ENCODE measurements at regions not wholly inside any gene's neighbourhood (a gene's known extent, or its start where the extent isn't known, plus 50 kb on each side); places are given as distances from the start of the nearest gene placed in this dataset.

DNA sequence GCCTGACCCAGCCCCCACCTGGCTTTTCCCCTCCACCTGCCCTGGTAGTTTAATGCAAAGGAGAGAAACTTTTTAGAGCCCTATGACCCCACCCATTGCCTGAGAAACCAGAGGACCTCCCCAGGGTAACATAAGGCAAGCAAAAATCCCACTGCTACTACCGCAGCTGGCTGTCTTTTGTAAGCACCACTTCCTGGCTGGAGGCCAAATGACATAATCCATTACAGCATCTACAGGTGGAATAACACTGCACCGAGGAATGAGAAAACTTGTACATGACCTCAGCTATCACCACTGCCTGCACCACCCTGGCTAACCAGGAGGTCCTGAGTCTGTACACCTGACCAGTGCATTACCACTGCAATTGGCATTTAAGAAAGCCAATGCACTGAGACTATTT, 149.6 kb upstream of the GALNT5 start:
- no peak for TF ChIP-seq ZNF331 (CRISPR knock-in tag; IDR thresholded peaks at IDR 0.05; ENCODE audit: low read depth)
- no peak for TF ChIP-seq CREB1 (CRISPR knock-in tag; IDR thresholded peaks at IDR 0.05; ENCODE audit: low read depth)
- TF ChIP-seq, protein P1, sequence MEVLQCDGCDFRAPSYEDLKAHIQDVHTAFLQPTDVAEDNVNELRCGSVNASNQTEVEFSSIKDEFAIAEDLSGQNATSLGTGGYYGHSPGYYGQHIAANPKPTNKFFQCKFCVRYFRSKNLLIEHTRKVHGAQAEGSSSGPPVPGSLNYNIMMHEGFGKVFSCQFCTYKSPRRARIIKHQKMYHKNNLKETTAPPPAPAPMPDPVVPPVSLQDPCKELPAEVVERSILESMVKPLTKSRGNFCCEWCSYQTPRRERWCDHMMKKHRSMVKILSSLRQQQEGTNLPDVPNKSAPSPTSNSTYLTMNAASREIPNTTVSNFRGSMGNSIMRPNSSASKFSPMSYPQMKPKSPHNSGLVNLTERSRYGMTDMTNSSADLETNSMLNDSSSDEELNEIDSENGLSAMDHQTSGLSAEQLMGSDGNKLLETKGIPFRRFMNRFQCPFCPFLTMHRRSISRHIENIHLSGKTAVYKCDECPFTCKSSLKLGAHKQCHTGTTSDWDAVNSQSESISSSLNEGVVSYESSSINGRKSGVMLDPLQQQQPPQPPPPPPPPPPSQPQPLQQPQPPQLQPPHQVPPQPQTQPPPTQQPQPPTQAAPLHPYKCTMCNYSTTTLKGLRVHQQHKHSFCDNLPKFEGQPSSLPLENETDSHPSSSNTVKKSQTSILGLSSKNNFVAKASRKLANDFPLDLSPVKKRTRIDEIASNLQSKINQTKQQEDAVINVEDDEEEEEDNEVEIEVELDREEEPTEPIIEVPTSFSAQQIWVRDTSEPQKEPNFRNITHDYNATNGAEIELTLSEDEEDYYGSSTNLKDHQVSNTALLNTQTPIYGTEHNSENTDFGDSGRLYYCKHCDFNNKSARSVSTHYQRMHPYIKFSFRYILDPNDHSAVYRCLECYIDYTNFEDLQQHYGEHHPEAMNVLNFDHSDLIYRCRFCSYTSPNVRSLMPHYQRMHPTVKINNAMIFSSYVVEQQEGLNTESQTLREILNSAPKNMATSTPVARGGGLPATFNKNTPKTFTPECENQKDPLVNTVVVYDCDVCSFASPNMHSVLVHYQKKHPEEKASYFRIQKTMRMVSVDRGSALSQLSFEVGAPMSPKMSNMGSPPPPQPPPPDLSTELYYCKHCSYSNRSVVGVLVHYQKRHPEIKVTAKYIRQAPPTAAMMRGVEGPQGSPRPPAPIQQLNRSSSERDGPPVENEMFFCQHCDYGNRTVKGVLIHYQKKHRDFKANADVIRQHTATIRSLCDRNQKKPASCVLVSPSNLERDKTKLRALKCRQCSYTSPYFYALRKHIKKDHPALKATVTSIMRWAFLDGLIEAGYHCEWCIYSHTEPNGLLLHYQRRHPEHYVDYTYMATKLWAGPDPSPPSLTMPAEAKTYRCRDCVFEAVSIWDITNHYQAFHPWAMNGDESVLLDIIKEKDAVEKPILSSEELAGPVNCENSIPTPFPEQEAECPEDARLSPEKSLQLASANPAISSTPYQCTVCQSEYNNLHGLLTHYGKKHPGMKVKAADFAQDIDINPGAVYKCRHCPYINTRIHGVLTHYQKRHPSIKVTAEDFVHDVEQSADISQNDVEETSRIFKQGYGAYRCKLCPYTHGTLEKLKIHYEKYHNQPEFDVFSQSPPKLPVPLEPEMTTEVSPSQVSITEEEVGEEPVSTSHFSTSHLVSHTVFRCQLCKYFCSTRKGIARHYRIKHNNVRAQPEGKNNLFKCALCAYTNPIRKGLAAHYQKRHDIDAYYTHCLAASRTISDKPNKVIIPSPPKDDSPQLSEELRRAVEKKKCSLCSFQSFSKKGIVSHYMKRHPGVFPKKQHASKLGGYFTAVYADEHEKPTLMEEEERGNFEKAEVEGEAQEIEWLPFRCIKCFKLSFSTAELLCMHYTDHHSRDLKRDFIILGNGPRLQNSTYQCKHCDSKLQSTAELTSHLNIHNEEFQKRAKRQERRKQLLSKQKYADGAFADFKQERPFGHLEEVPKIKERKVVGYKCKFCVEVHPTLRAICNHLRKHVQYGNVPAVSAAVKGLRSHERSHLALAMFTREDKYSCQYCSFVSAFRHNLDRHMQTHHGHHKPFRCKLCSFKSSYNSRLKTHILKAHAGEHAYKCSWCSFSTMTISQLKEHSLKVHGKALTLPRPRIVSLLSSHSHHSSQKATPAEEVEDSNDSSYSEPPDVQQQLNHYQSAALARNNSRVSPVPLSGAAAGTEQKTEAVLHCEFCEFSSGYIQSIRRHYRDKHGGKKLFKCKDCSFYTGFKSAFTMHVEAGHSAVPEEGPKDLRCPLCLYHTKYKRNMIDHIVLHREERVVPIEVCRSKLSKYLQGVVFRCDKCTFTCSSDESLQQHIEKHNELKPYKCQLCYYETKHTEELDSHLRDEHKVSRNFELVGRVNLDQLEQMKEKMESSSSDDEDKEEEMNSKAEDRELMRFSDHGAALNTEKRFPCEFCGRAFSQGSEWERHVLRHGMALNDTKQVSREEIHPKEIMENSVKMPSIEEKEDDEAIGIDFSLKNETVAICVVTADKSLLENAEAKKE (CRISPR knock-in tag; IDR thresholded peaks at IDR 0.05): no peak
- TF ChIP-seq ZNF114 (CRISPR knock-in tag; IDR thresholded peaks at IDR 0.05): no peak
- TF ChIP-seq, protein P2, sequence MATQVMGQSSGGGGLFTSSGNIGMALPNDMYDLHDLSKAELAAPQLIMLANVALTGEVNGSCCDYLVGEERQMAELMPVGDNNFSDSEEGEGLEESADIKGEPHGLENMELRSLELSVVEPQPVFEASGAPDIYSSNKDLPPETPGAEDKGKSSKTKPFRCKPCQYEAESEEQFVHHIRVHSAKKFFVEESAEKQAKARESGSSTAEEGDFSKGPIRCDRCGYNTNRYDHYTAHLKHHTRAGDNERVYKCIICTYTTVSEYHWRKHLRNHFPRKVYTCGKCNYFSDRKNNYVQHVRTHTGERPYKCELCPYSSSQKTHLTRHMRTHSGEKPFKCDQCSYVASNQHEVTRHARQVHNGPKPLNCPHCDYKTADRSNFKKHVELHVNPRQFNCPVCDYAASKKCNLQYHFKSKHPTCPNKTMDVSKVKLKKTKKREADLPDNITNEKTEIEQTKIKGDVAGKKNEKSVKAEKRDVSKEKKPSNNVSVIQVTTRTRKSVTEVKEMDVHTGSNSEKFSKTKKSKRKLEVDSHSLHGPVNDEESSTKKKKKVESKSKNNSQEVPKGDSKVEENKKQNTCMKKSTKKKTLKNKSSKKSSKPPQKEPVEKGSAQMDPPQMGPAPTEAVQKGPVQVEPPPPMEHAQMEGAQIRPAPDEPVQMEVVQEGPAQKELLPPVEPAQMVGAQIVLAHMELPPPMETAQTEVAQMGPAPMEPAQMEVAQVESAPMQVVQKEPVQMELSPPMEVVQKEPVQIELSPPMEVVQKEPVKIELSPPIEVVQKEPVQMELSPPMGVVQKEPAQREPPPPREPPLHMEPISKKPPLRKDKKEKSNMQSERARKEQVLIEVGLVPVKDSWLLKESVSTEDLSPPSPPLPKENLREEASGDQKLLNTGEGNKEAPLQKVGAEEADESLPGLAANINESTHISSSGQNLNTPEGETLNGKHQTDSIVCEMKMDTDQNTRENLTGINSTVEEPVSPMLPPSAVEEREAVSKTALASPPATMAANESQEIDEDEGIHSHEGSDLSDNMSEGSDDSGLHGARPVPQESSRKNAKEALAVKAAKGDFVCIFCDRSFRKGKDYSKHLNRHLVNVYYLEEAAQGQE (IDR thresholded peaks at IDR 0.05; ENCODE audit: unreplicated experiment): no peak
- TF ChIP-seq, protein P3, sequence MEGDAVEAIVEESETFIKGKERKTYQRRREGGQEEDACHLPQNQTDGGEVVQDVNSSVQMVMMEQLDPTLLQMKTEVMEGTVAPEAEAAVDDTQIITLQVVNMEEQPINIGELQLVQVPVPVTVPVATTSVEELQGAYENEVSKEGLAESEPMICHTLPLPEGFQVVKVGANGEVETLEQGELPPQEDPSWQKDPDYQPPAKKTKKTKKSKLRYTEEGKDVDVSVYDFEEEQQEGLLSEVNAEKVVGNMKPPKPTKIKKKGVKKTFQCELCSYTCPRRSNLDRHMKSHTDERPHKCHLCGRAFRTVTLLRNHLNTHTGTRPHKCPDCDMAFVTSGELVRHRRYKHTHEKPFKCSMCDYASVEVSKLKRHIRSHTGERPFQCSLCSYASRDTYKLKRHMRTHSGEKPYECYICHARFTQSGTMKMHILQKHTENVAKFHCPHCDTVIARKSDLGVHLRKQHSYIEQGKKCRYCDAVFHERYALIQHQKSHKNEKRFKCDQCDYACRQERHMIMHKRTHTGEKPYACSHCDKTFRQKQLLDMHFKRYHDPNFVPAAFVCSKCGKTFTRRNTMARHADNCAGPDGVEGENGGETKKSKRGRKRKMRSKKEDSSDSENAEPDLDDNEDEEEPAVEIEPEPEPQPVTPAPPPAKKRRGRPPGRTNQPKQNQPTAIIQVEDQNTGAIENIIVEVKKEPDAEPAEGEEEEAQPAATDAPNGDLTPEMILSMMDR (conservative IDR thresholded peaks at IDR 0.05; ENCODE audit: low read depth in 2 of 2): no peak
- TF ChIP-seq, protein P4, sequence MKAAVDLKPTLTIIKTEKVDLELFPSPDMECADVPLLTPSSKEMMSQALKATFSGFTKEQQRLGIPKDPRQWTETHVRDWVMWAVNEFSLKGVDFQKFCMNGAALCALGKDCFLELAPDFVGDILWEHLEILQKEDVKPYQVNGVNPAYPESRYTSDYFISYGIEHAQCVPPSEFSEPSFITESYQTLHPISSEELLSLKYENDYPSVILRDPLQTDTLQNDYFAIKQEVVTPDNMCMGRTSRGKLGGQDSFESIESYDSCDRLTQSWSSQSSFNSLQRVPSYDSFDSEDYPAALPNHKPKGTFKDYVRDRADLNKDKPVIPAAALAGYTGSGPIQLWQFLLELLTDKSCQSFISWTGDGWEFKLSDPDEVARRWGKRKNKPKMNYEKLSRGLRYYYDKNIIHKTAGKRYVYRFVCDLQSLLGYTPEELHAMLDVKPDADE (IDR thresholded peaks at IDR 0.05): no peak
- TF ChIP-seq NANOG (IDR thresholded peaks at IDR 0.05; ENCODE audit: borderline replicate concordance): no peak
- no peak for TF ChIP-seq JUNB (IDR thresholded peaks at IDR 0.05; ENCODE audit: unreplicated experiment)
- no peak for TF ChIP-seq EZH2 (IDR thresholded peaks at IDR 0.05; ENCODE audit: low read depth, unreplicated experiment)
- no peak for TF ChIP-seq STAT1 (IDR thresholded peaks at IDR 0.05; ENCODE audit: unreplicated experiment)
- no peak for TF ChIP-seq EZH2phosphoT487 (IDR thresholded peaks at IDR 0.05; ENCODE audit: unreplicated experiment)
- no peak for TF ChIP-seq POLR2AphosphoS5 (IDR thresholded peaks at IDR 0.05; ENCODE audit: low read depth)
- Mint-ChIP-seq H3K27ac (no peak overlapping the region), H3K9me3 (peaks cover 3% of the 10 kb centered on the region; the same call in 1 of the 3 replicates), H3K27me3 (ENCODE audit: insufficient read depth, low read depth, poor library complexity) (no peaks in the 10 kb centered on the region), H3K4me3 (no peak overlapping the region), H3K4me1 (no peaks in the 10 kb centered on the region), H3K36me3 (ENCODE audit: low read depth) (no peaks in the 10 kb centered on the region; the same call in 2 of the 3 replicates)
- Histone ChIP-seq H3K27ac (ENCODE audit: low read depth) (no peak overlapping the region), H4K20me1 (replicated peaks; ENCODE audit: insufficient read depth) (no peaks in the 10 kb centered on the region), H3K27me3 (ENCODE audit: insufficient read depth) (no peaks in the 10 kb centered on the region), H3K4me1 (ENCODE audit: insufficient read depth) (no peaks in the 10 kb centered on the region), H3K9me2 (ENCODE audit: insufficient read depth) (no peaks in the 10 kb centered on the region), H3K4me2 (no peak overlapping the region), H3K4me3 (no peak overlapping the region), H3K79me2 (replicated peaks; ENCODE audit: insufficient read depth) (no peaks in the 10 kb centered on the region), H3F3A (replicated peaks; ENCODE audit: low read depth) (no peaks in the 10 kb centered on the region), H2AFZ (no peak overlapping the region), H3K36me3 (ENCODE audit: insufficient read depth) (no peaks in the 10 kb centered on the region)
- DNase-seq (ENCODE audit: low spot score): no peak
- ATAC-seq: no peak
